T-cell (primary cell): ENCODE measurements at regions not wholly inside any gene's neighbourhood (a gene's known extent, or its start where the extent isn't known, plus 50 kb on each side); places are given as distances from the start of the nearest gene placed in this dataset.

ENCODE experiments used
- ATAC-seq, 4 experiments: fragments of 200-7000 bp in 3 of 4; fragments of 150-1000 bp in 1 of 4; cut with Tn5 transposase; replicated peaks in 1 of 4; 1 replicate in 3 of 4; 2 replicates in 1 of 4; pipeline ENCODE4 v1.10.0; 2021; ENCODE audit warnings: moderate library complexity in 3 of 4, mild to moderate bottlenecking in 2 of 4, moderate number of reproducible peaks in 1 of 4
- CTCF ChIA-PET, 2 donors: fragments of 300-600 bp; sonication (Branson Sonifier 250); formaldehyde crosslinking; loops; one replicate each; lab custom pipeline; 2022; ENCODE audit warnings: antibody characterized with exemption in 2 of 2; lab: Charles Lee
- POLR2A ChIA-PET, 2 donors: fragments of 300-600 bp; sonication (Branson Sonifier 250); formaldehyde crosslinking; loops; one replicate each; lab custom pipeline; 2022; ENCODE audit warnings: antibody characterized with exemption in 2 of 2; lab: Charles Lee
- DNase-seq, 35 experiments: peaks; one replicate each; pipeline versions ENCODE4 v3.0.0 to v3.0.0-alpha.2; 2013 to 2023
- H3K27ac ChIP-seq: one replicate; pipeline ENCODE4 v1.5.1; 2013; ENCODE audit warnings: low read length
- H3K27me3 ChIP-seq, 2 experiments: replicated peaks in 1 of 2; 1 replicate in 1 of 2; 2 replicates in 1 of 2; pipeline versions ENCODE4 v1.6.1 to v1.7.0; 2013; ENCODE audit warnings: low read length in 1 of 2, mixed read lengths in 1 of 2; ENCODE audit not compliant: control insufficient read depth in 2 of 2, insufficient read depth in 2 of 2; ENCODE audit errors: extremely low read depth in 1 of 2
- H3K36me3 ChIP-seq, 2 donors: 1 replicate in 1 of 2; 2 replicates in 1 of 2; pipeline versions ENCODE4 v1.6.1 to v1.7.0; 2013; ENCODE audit warnings: low read length in 1 of 2; ENCODE audit not compliant: control insufficient read depth in 2 of 2, insufficient read depth in 1 of 2; ENCODE audit errors: extremely low read depth in 1 of 2
- H3K4me1 ChIP-seq, 2 experiments: 1 replicate in 1 of 2; 2 replicates in 1 of 2; pipeline versions ENCODE4 v1.6.1 to v1.7.0; 2013; ENCODE audit warnings: low read length in 2 of 2, mixed read lengths in 1 of 2; ENCODE audit not compliant: insufficient read depth in 2 of 2, control insufficient read depth in 1 of 2; ENCODE audit errors: extremely low read depth in 1 of 2
- H3K4me3 ChIP-seq, 2 donors: 1 replicate in 1 of 2; 2 replicates in 1 of 2; pipeline versions ENCODE4 v1.5.1 to v1.7.0; 2013; ENCODE audit warnings: mild to moderate bottlenecking in 2 of 2, low read length in 1 of 2, moderate library complexity in 1 of 2; ENCODE audit not compliant: control insufficient read depth in 1 of 2; ENCODE audit errors: extremely low read depth in 1 of 2
- H3K9me3 ChIP-seq: 2 replicates; pipeline ENCODE4 v1.7.0; 2013
- H3K27ac Mint-ChIP-seq, 2 donors: one replicate each; pipeline ENCODE4 v1.8.0; 2020 to 2021; ENCODE audit warnings: mild to moderate bottlenecking in 2 of 2, mixed read lengths in 2 of 2
- H3K27me3 Mint-ChIP-seq, 2 donors: one replicate each; pipeline ENCODE4 v1.8.0; 2021 to 2022; ENCODE audit warnings: mixed read lengths in 2 of 2
- H3K36me3 Mint-ChIP-seq: one replicate; pipeline ENCODE4 v1.8.0; 2021; ENCODE audit warnings: mixed read lengths
- H3K4me1 Mint-ChIP-seq, 3 donors: one replicate each; pipeline ENCODE4 v1.8.0; 2020 to 2022; ENCODE audit warnings: mixed read lengths in 3 of 3, mild to moderate bottlenecking in 1 of 3
- H3K4me3 Mint-ChIP-seq, 3 donors: one replicate each; pipeline ENCODE4 v1.8.0; 2020 to 2022; ENCODE audit warnings: mild to moderate bottlenecking in 3 of 3, mixed read lengths in 3 of 3, moderate library complexity in 3 of 3
- H3K9me3 Mint-ChIP-seq, 3 donors: one replicate each; pipeline ENCODE4 v1.8.0; 2020 to 2022; ENCODE audit warnings: mixed read lengths in 3 of 3
- whole genome bisulfite sequencing: methylation state at CpG from one replicate; pipeline ENCODE4 v1.1.5; 2013; ENCODE audit warnings: missing lambda C conversion rate; ENCODE audit not compliant: insufficient coverage; 5-methylcytosine and 5-hydroxymethylcytosine counted together

DNA sequence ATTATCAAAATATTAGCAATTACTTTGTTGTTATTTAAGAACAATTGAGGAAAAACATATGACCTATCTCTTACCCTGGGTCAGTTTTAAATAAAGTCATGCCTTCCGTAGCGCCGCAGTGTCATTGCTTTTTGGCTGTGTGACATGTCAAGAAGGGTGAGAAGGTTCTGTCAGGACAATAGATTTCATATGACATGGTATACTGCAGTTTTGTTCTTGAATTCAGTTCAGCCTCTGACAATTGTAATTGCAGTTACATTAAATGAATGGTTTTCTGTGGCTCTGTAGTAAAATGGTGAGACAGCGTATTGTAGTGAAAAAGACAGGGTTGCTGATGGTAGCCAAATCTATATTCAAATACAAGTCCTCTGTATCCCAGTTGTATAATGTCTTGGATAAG, 307.2 kb downstream of the CDH2 start:
- DNase-seq (no peak), ATAC-seq (no peak)
- Histone ChIP-seq H3K27me3 (no peaks in the 10 kb centered on the region), H3K36me3 (no peaks in the 10 kb centered on the region), H3K27ac (no peak overlapping the region), H3K9me3 (no peaks in the 10 kb centered on the region), H3K4me3 (no peak overlapping the region), H3K4me1 (no peaks in the 10 kb centered on the region)
- no CpG with 5 or more reads among the region's 4 CpGs for WGBS
- H3K36me3 Mint-ChIP-seq: no peaks in the 10 kb centered on the region
- H3K9me3 Mint-ChIP-seq: peaks cover 9 to 16% (median 11%) of the 10 kb centered on the region in 3 donors
- no peaks in the 10 kb centered on the region for H3K27me3 Mint-ChIP-seq
- ChIA-PET CTCF (no interaction called here), POLR2A (no interaction called here)
- H3K4me1 Mint-ChIP-seq: no peaks in the 10 kb centered on the region
- no peak overlapping the region for H3K4me3 Mint-ChIP-seq
- no peak overlapping the region for H3K27ac Mint-ChIP-seq

DNA sequence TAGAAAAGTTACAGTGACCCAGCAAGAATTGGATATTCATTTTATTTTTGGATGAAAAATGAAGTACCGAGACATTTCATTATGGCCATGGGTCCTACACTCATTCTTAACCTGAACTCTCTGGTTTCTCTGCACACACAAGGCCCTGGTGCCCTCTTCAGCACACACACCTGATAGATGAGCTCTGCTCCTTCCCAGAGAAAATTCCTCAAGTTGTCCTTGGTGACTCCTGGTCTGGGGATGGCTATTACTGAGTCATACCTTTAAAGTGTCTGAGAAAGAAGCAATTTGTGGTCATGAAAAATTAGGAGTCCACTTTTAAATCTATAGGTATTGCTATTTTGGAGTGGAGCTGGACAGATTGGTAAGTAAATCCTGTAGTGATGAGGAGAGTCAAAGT, 311.5 kb downstream of the CDH2 start:
- no peak overlapping the region for H3K27ac ChIP-seq
- CTCF ChIA-PET: no interaction called here
- H3K4me3 ChIP-seq: no peak overlapping the region
- WGBS: no CpG with 5 or more reads among the region's 1 CpG
- H3K27ac Mint-ChIP-seq: no peak overlapping the region
- no peaks in the 10 kb centered on the region for H3K4me1 Mint-ChIP-seq
- DNase-seq (no peak), ATAC-seq (no peak)
- no peaks in the 10 kb centered on the region for H3K9me3 ChIP-seq
- no peaks in the 10 kb centered on the region for H3K27me3 ChIP-seq
- H3K4me1 ChIP-seq: no peaks in the 10 kb centered on the region
- H3K4me3 Mint-ChIP-seq: no peak overlapping the region
- H3K36me3 Mint-ChIP-seq: no peaks in the 10 kb centered on the region
- no peaks in the 10 kb centered on the region for H3K27me3 Mint-ChIP-seq
- POLR2A ChIA-PET: no interaction called here
- H3K9me3 Mint-ChIP-seq: peaks cover 3 to 10% (median 4%) of the 10 kb centered on the region in 3 donors
- no peaks in the 10 kb centered on the region for H3K36me3 ChIP-seq

- H3K9me3 ChIP-seq: no peaks in the 10 kb centered on the region
- no CpG with 5 or more reads among the region's 4 CpGs for WGBS
- H3K4me3 ChIP-seq: no peak overlapping the region
- no peaks in the 10 kb centered on the region for H3K4me1 ChIP-seq
- ChIA-PET POLR2A (no interaction called here), CTCF (no interaction called here)
- no peak overlapping the region for H3K27ac ChIP-seq
- no peaks in the 10 kb centered on the region for H3K27me3 ChIP-seq
- no peak overlapping the region for H3K4me3 Mint-ChIP-seq
- no peaks in the 10 kb centered on the region for H3K36me3 Mint-ChIP-seq
- ATAC-seq: no peak
- DNase-seq: no peak
- H3K27ac Mint-ChIP-seq: no peak overlapping the region
- no peaks in the 10 kb centered on the region for H3K4me1 Mint-ChIP-seq
- H3K9me3 Mint-ChIP-seq: peaks cover 3 to 10% (median 4%) of the 10 kb centered on the region in 3 donors
- H3K27me3 Mint-ChIP-seq: no peaks in the 10 kb centered on the region
- no peaks in the 10 kb centered on the region for H3K36me3 ChIP-seq
Observed at GRCh38 chr18:27863780-27864430, 313.0 kb downstream of the CDH2 start.

GRCh38 chr18:27862041-27862682, 314.8 kb downstream of the CDH2 start:
- Histone ChIP-seq H3K4me1 (no peaks in the 10 kb centered on the region), H3K4me3 (no peak overlapping the region), H3K27me3 (no peaks in the 10 kb centered on the region), H3K27ac (no peak overlapping the region), H3K36me3 (no peaks in the 10 kb centered on the region), H3K9me3 (no peaks in the 10 kb centered on the region)
- ChIA-PET CTCF (no interaction called here), POLR2A (no interaction called here)
- Mint-ChIP-seq H3K9me3 (peaks cover 0 to 12% (median 4%) of the 10 kb centered on the region in 3 donors), H3K4me1 (no peaks in the 10 kb centered on the region), H3K27ac (no peak overlapping the region), H3K4me3 (no peak overlapping the region), H3K36me3 (no peaks in the 10 kb centered on the region), H3K27me3 (no peaks in the 10 kb centered on the region)
- ATAC-seq (no peak), DNase-seq (no peak)
- 94% methylated on average over 2 of the region's 7 CpGs for WGBS

DNA sequence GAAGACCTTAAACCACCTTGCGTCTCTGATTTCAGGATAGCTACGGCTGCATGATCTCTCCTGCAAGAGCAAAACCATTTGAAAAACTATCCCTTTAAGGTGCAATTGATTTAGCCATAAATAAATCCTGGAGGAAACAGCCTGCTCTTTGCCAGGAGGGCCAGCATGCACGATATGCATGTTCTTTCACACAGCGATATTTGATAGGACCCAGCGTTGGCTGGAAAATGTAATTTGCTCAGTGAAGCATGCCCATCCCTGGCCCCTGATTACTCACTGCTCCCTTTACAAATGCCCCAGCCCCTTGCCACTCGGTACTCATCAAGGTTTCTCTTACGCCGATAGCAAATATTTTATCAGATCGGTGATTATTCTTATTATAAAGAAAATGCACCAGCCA, 315.4 kb downstream of the CDH2 start:
- no peaks in the 10 kb centered on the region for H3K4me1 Mint-ChIP-seq
- ATAC-seq (no peak), DNase-seq (no peak)
- no peaks in the 10 kb centered on the region for H3K27me3 Mint-ChIP-seq
- H3K4me1 ChIP-seq: no peaks in the 10 kb centered on the region
- CTCF ChIA-PET: no interaction called here
- H3K27ac ChIP-seq: no peak overlapping the region
- no peaks in the 10 kb centered on the region for H3K36me3 ChIP-seq
- 98% methylated on average over 5 of the region's 9 CpGs for WGBS
- no peak overlapping the region for H3K4me3 ChIP-seq
- H3K27me3 ChIP-seq: no peaks in the 10 kb centered on the region
- peaks cover 0 to 12% (median 4%) of the 10 kb centered on the region in 3 donors for H3K9me3 Mint-ChIP-seq
- no peaks in the 10 kb centered on the region for H3K9me3 ChIP-seq
- H3K36me3 Mint-ChIP-seq: no peaks in the 10 kb centered on the region
- POLR2A ChIA-PET: no interaction called here
- H3K27ac Mint-ChIP-seq: no peak overlapping the region
- no peak overlapping the region for H3K4me3 Mint-ChIP-seq

GRCh38 chr18:27860701-27861107, 316.2 kb downstream of the CDH2 start:
- H3K4me1 Mint-ChIP-seq: no peaks in the 10 kb centered on the region
- Histone ChIP-seq H3K4me1 (no peaks in the 10 kb centered on the region), H3K27ac (no peak overlapping the region), H3K4me3 (no peak overlapping the region), H3K9me3 (no peaks in the 10 kb centered on the region), H3K36me3 (no peaks in the 10 kb centered on the region), H3K27me3 (no peaks in the 10 kb centered on the region)
- 20% methylated on average over 4 of the region's 4 CpGs for WGBS
- H3K27ac Mint-ChIP-seq: no peak overlapping the region
- H3K4me3 Mint-ChIP-seq: no peak overlapping the region
- ChIA-PET POLR2A (no interaction called here), CTCF (no interaction called here)
- ATAC-seq (no peak), DNase-seq (no peak)
- H3K9me3 Mint-ChIP-seq: peaks cover 0 to 12% (median 4%) of the 10 kb centered on the region in 3 donors
- no peaks in the 10 kb centered on the region for H3K27me3 Mint-ChIP-seq
- no peaks in the 10 kb centered on the region for H3K36me3 Mint-ChIP-seq
